BLaER1 treated with 17β-estradiol and CSF1 and Interleukin-3, amounts not matched to agents 10 nM and 100 nM (cell line): ENCODE measurements at regions not wholly inside any gene's neighbourhood (a gene's known extent, or its start where the extent isn't known, plus 50 kb on each side); places are given as distances from the start of the nearest gene placed in this dataset.

ENCODE experiments used
- H3K27ac ChIP-seq, 11 experiments: shearing (Covaris generic); formaldehyde crosslinking; 2 replicates each; pipeline ENCODE4 v1.8.1; 2022
- H3K27me3 ChIP-seq, 11 experiments: shearing (Covaris generic); formaldehyde crosslinking; 2 replicates each; pipeline ENCODE4 v1.8.1; 2022
- H3K36me3 ChIP-seq, 11 experiments: shearing (Covaris generic); formaldehyde crosslinking; 2 replicates each; pipeline ENCODE4 v1.8.1; 2022
- H3K4me1 ChIP-seq, 10 experiments: shearing (Covaris generic); formaldehyde crosslinking; 2 replicates each; pipeline ENCODE4 v1.8.1; 2022
- H3K4me2 ChIP-seq, 11 experiments: shearing (Covaris generic); formaldehyde crosslinking; 2 replicates each; pipeline ENCODE4 v1.8.1; 2022
- H3K4me3 ChIP-seq, 10 experiments: shearing (Covaris generic); formaldehyde crosslinking; 2 replicates each; pipeline ENCODE4 v1.8.1; 2022
- H3K9ac ChIP-seq, 11 experiments: shearing (Covaris generic); formaldehyde crosslinking; 2 replicates each; pipeline ENCODE4 v1.8.1; 2022
- H3K9me3 ChIP-seq, 11 experiments: shearing (Covaris generic); formaldehyde crosslinking; replicated peaks in 1 of 11; 2 replicates each; pipeline ENCODE4 v1.8.1; 2022
- H4K20me1 ChIP-seq, 11 experiments: shearing (Covaris generic); formaldehyde crosslinking; 2 replicates each; pipeline ENCODE4 v1.8.1; 2022
- Cebpa-rat ChIP-seq, 11 experiments: shearing (Covaris generic); IDR thresholded peaks; 2 replicates each; pipeline ENCODE4 v1.8.1; 2022

DNA sequence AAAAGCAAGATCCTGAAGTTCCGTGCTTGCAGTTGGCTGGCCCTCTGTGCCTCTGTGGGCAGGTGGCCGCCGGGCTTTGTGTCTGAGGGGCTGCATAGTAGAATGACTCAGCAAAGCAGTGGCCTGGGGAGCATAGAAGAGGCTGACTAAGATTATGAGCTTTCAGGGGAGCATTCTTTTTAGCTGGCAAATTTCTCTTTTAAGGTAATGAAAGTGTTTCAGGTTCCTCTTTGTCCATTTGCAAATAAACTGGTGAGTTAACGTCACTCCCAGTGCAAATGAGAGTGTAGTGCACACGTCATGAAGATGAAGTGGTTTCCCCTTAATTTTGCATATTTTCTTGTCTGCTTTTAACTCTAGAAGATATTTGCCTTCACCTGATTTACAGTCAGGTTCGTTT, 98.6 kb downstream of the BCL2L11 start:
- Histone ChIP-seq H3K36me3 (no peaks in the 10 kb centered on the region), H3K4me2 (no peak overlapping the region), H3K9ac (no peak overlapping the region), H3K27me3 (no peaks in the 10 kb centered on the region), H4K20me1 (no peaks in the 10 kb centered on the region), H3K4me1 (peaks cover 0 to 8% (median 0%) of the 10 kb centered on the region in 10 experiments; a peak in 1 of 20 replicates), H3K27ac (no peak overlapping the region), H3K4me3 (no peak overlapping the region), H3K9me3 (peaks cover 35 to 56% (median 44%) of the 10 kb centered on the region in 11 experiments)
- no peak for TF ChIP-seq Cebpa-rat (IDR thresholded peaks at IDR 0.05)

DNA sequence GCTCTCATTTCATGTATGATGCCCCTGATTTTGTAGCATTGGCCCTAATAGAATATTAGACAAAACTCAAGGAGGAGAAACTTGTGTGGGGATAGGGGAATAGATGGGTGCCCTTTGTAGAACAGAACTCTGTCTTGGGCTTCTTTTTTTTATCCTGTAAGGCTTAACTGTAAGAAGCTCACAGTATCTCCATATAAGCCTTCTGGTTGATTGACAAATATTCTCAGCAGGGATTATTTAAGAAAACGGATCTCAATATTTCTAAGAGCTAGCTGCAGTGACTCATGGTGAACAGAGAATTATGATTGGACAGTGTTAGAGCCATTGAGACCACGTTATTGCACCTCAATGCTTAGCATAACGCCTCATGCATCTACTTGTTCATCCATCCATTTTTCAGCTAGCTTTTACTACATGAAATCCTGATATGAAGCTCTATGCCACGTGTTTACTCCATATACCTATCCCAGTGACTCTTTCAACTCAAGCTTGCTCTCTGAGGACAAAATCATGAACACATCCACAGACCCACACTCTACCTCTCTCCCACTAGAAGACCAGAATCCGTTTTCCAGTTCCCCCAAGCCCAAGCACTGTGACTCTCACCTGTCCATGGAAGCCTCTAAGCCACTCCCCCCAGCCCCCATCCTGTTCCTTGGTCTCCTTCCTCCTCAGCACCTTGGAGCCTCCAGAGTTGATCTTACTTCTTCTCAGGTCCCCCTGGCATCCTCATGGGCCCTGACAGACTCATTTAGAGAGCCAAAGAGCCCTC, 99.2 kb downstream of the BCL2L11 start:
- Histone ChIP-seq H3K4me3 (no peak overlapping the region), H3K36me3 (no peaks in the 10 kb centered on the region), H3K27ac (no peak overlapping the region), H3K27me3 (no peaks in the 10 kb centered on the region), H3K9ac (no peak overlapping the region), H3K4me1 (peaks cover 0 to 8% (median 0%) of the 10 kb centered on the region in 10 experiments; a peak in 1 of 20 replicates), H3K4me2 (no peak overlapping the region), H3K9me3 (peaks cover 30 to 55% (median 37%) of the 10 kb centered on the region in 11 experiments), H4K20me1 (no peaks in the 10 kb centered on the region)
- no peak for TF ChIP-seq Cebpa-rat (IDR thresholded peaks at IDR 0.05)

DNA sequence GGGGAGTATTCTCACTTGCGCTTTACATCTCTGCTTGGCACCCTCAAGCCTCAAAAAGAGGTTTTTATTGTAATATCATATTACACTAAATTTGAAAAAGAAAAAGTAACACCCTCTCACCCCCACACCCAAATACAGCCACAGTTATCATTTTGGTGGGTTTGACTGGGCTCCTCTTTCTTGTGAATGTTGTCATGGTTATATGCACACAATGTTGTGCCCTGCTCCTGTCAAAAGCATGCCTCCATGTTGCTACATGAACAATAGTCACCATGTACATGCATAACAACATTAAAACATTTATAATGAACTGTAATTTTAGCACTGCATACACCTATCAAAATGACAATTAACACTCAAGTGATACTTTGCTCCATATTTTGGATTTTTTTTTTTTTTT, 100.2 kb downstream of the BCL2L11 start:
- Histone ChIP-seq H3K9me3 (peaks cover 34 to 60% (median 42%) of the 10 kb centered on the region in 11 experiments), H3K4me2 (no peak overlapping the region), H4K20me1 (no peaks in the 10 kb centered on the region), H3K27me3 (peaks cover 0 to 4% (median 0%) of the 10 kb centered on the region in 11 experiments; a peak in 1 of 22 replicates), H3K27ac (no peak overlapping the region), H3K9ac (no peak overlapping the region), H3K4me1 (peaks cover 0 to 8% (median 0%) of the 10 kb centered on the region in 10 experiments; a peak in 2 of 20 replicates), H3K4me3 (no peak overlapping the region), H3K36me3 (no peaks in the 10 kb centered on the region)
- TF ChIP-seq Cebpa-rat (IDR thresholded peaks at IDR 0.05), result no peak

DNA sequence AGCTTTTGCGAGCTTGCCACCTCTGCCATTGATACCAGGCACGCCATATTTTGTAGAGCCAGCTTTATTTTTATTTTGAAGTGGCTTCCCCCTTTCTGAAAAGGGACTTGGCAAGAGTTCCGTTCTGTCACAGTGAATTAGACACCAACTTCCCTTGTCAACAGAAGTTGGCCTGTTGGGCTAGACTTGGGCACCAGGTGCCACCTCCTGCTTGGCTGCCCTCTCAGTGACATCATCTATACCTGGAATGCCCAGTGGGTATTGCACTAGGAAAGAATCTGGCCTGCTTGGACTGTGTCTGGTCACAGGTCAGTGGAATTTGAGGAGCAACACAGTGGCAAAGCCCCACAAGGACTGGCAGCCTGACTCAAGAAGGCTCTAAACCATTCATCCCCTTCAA, 101.0 kb downstream of the BCL2L11 start:
- Histone ChIP-seq H3K27me3 (peaks cover 0 to 4% (median 0%) of the 10 kb centered on the region in 11 experiments; a peak in 1 of 22 replicates), H4K20me1 (no peaks in the 10 kb centered on the region), H3K9ac (no peak overlapping the region), H3K4me3 (no peak overlapping the region), H3K4me2 (0 out of 22 replicates have a peak overlapping the region, but pooled peaks of 2 of the 11 experiments have one; percentile 3 to 5), H3K4me1 (peaks cover 0 to 15% (median under 1%) of the 10 kb centered on the region in 10 experiments; a peak in 8 of 20 replicates), H3K36me3 (no peaks in the 10 kb centered on the region), H3K27ac (no peak overlapping the region), H3K9me3 (peaks cover 31 to 58% (median 41%) of the 10 kb centered on the region in 11 experiments)
- no peak for TF ChIP-seq Cebpa-rat (IDR thresholded peaks at IDR 0.05)

DNA sequence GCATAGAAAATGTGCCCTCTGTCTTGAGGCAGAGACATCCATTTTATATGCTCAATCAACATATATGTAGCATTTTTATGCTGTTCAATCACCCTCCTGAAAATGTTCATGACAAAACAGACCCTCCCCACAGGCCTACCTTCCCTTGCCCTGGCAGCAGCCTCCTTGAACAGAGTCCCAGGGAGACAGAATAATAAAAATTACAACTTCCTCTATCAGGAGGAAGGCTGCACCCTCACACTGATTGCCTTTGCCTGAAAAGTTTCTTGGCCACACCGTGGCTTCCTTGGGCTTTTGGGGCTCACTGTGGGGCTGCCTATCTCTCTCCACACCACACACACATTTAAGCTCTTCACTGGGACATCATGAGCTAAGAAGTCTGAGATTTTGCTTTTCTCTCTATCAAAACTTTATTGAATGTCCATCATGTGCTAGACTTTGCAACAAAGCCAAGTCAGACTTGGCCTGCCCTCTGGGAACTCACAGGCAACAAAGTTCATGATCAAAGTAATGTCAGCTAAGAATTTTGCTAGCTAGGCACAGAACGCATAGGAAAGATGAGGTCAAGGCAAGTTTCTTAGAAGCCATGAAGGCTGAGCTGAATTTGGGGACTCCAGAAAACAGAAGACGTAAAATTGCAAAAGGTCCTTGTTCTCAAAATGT, 101.6 kb downstream of the BCL2L11 start:
- H3K36me3 ChIP-seq, result no peaks in the 10 kb centered on the region
- H3K4me2 ChIP-seq, result no peak overlapping the region
- no peak for TF ChIP-seq Cebpa-rat (IDR thresholded peaks at IDR 0.05)
- peaks cover 0 to 4% (median 0%) of the 10 kb centered on the region in 11 experiments; a peak in 1 of 22 replicates for H3K27me3 ChIP-seq
- peaks cover 24 to 51% (median 35%) of the 10 kb centered on the region in 11 experiments for H3K9me3 ChIP-seq
- H3K27ac ChIP-seq, result no peak overlapping the region
- H3K9ac ChIP-seq, result no peak overlapping the region
- no peaks in the 10 kb centered on the region for H4K20me1 ChIP-seq
- H3K4me3 ChIP-seq, result no peak overlapping the region
- peaks cover 0 to 22% (median 2%) of the 10 kb centered on the region in 10 experiments; a peak in 9 of 20 replicates for H3K4me1 ChIP-seq

DNA sequence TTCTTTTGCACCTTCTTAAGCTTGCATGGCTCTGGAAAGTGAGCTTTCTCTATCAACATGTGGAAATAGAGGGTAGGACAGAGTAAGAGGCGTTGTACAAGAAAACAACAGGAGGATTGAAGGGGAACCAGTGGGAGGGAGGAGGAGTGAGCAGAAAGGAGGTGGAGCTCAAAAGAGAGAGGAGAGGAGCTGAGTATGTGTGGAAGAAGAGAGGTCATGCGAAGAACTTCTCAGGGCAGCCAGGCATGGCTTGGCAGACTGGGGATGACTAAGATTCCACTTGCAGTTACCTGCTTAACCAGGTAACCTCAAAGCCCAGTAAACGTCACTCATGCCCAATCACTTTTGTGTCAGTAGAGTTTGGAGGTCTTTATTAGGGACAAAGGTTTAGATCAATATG, 105.1 kb downstream of the BCL2L11 start:
- TF ChIP-seq Cebpa-rat (IDR thresholded peaks at IDR 0.05), result no peak
- no peak overlapping the region for H3K4me2 ChIP-seq

DNA sequence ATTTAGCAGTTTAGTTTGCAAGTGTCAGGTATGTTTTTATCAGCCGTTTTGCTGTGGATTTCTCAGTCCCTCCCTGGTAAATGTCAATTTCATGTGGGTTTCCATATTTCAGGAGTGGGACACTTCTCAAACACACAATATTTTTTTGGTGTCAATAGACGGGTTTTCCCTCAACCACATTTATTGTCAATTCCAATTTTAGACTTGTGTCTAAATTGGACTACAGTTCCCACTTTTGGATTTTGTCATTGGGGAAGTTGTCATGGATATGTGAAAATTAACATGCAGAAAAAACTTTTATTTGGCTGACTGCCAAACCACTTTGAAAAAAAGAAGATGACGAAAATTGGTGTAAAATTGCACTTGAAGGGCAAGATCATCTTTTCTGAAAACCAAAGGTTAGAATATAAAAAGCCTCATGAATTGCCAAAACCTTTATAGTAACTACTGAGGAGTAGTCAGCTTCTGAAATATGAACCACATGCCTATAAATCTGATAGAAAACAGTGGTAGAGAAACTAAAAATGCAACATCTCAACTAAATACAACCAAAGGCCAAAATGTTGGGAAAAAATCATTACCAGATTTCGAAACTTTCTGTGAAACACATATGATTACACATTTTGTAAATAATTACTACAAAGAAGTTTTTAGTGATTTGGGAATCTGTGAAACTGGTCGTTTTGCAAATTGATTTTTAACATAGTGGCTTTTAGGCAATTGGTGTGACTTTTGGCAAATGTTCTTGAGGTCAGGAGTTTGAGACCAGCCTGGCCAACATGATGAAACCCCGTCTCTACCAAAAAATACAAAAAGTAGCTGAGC, 106.4 kb downstream of the BCL2L11 start:
- H3K4me2 ChIP-seq, result peak overlapping the region in 5 of 11 experiments; percentile 31 to 63 (median 37); a peak in 9 of 22 replicates
- H3K9ac ChIP-seq, result no peak overlapping the region
- H4K20me1 ChIP-seq, result no peaks in the 10 kb centered on the region
- H3K4me1 ChIP-seq, result peaks cover 0 to 15% (median 2%) of the 10 kb centered on the region in 10 experiments; a peak in 9 of 20 replicates
- H3K27me3 ChIP-seq, result peaks cover 0 to 4% (median 0%) of the 10 kb centered on the region in 11 experiments; a peak in 1 of 22 replicates
- peak overlapping the region in 1 of 11 experiments; percentile 33; a peak in 2 of 22 replicates for H3K27ac ChIP-seq
- H3K9me3 ChIP-seq, result peaks cover 22 to 52% (median 35%) of the 10 kb centered on the region in 11 experiments
- no peaks in the 10 kb centered on the region for H3K36me3 ChIP-seq
- TF ChIP-seq Cebpa-rat (IDR thresholded peaks at IDR 0.05), result no peak
- H3K4me3 ChIP-seq, result no peak overlapping the region

More for the DNA sequence above, 105.1 kb downstream of the BCL2L11 start:
- Histone ChIP-seq H3K9ac (no peak overlapping the region), H3K27ac (no peak overlapping the region), H3K4me1 (peaks cover 0 to 15% (median 2%) of the 10 kb centered on the region in 10 experiments; a peak in 9 of 20 replicates), H3K36me3 (no peaks in the 10 kb centered on the region), H4K20me1 (no peaks in the 10 kb centered on the region), H3K4me3 (no peak overlapping the region), H3K9me3 (peaks cover 24 to 50% (median 33%) of the 10 kb centered on the region in 11 experiments), H3K27me3 (peaks cover 0 to 4% (median 0%) of the 10 kb centered on the region in 11 experiments; a peak in 1 of 22 replicates)

DNA sequence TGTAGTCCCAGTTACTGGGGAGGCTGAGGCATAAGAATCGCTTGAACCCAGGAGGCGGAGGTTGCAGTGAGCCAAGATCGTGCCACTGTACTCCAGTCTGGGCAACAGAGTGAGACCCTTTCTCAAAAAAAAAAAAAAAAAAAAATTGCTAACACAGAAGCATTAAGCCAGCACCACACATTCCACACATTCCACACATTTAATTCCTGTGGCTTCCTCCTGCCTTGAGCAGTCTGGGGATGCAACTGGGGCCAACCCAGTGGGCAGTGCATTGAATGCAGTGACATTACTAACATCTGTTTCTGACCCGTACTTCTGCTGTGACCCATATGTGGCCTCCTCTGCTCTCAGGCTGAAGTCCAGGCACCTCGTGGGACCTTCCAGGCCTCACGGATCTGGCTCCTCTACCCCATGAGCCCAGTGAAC, 107.0 kb downstream of the BCL2L11 start:
- Histone ChIP-seq H3K27ac (no peak overlapping the region; a peak in 1 of 22 replicates), H3K9ac (no peak overlapping the region), H3K27me3 (peaks cover 0 to 4% (median 0%) of the 10 kb centered on the region in 11 experiments; a peak in 1 of 22 replicates), H3K36me3 (no peaks in the 10 kb centered on the region), H3K4me3 (no peak overlapping the region), H3K4me2 (0 out of 22 replicates have a peak overlapping the region, but pooled peaks of 1 of the 11 experiments have one; percentile 63), H3K9me3 (peaks cover 16 to 46% (median 29%) of the 10 kb centered on the region in 11 experiments), H4K20me1 (no peaks in the 10 kb centered on the region), H3K4me1 (peaks cover 0 to 15% (median 2%) of the 10 kb centered on the region in 10 experiments; a peak in 9 of 20 replicates)
- no peak for TF ChIP-seq Cebpa-rat (IDR thresholded peaks at IDR 0.05)
